Dermis microvascular lymphatic vessel endothelial cell (primary cell): ENCODE measurements at regions not wholly inside any gene's neighbourhood (a gene's known extent, or its start where the extent isn't known, plus 50 kb on each side); places are given as distances from the start of the nearest gene placed in this dataset.

Source experiments
- DNase-seq, 2 donors: peaks; one replicate each; pipeline versions ENCODE4 v3.0.0 to v3.0.0-alpha.2; 2010; ENCODE audit warnings: low read depth in 2 of 2

GRCh38 chr11:123258877-123259276, 63.8 kb upstream of the CLMP start:
- no peak for DNase-seq

- DNase-seq = no peak
Measured at GRCh38 chr11:123257370-123257769, 62.3 kb upstream of the CLMP start.

- no peak for DNase-seq
Measured at GRCh38 chr11:123255909-123256308, 60.9 kb upstream of the CLMP start.

- DNase-seq = no peak
Measured at GRCh38 chr11:123254357-123254756, 59.3 kb upstream of the CLMP start.

- no peak for DNase-seq
Measured at GRCh38 chr11:123253911-123254310, 58.9 kb upstream of the CLMP start.

GRCh38 chr11:123253223-123253622, 58.2 kb upstream of the CLMP start:
- no peak for DNase-seq

GRCh38 chr11:123251657-123252344, 56.8 kb upstream of the CLMP start:
- DNase-seq = no peak

- no peak for DNase-seq
Measured at GRCh38 chr11:123250892-123251656, 56.0 kb upstream of the CLMP start.

- no peak for DNase-seq
Measured at GRCh38 chr11:123249354-123249753, 54.3 kb upstream of the CLMP start.

- no peak for DNase-seq
Measured at GRCh38 chr11:123247813-123248379, 52.8 kb upstream of the CLMP start.

GRCh38 chr11:123247496-123247799, 52.4 kb upstream of the CLMP start:
- no peak for DNase-seq

- DNase-seq = peak; percentile 45 to 70
Measured at GRCh38 chr11:123246749-123247495, 51.9 kb upstream of the CLMP start.

- DNase-seq = no peak
Measured at GRCh38 chr11:123245567-123245966, 50.5 kb upstream of the CLMP start.
